Astrocyte of the spinal cord (primary cell): ENCODE measurements at regions not wholly inside any gene's neighbourhood (a gene's known extent, or its start where the extent isn't known, plus 50 kb on each side); places are given as distances from the start of the nearest gene placed in this dataset.
"Not testable (repeated sequence)": the region's sequence is repeated elsewhere in the genome, so short reads cannot be mapped to it uniquely, and the experiment has no call there.

Experiments used
- DNase-seq: peaks from one replicate; pipeline ENCODE4 v3.0.0; 2011; ENCODE audit warnings: low read depth, low spot score
- H3K4me3 ChIP-seq: 2 replicates; pipeline ENCODE4 v1.5.1; 2011; ENCODE audit warnings: low read depth, mild to moderate bottlenecking, low read length, moderate library complexity
- in situ Hi-C: cut with HindIII; loops from 2 replicates; pipeline ENCODE4 v1.10.0; 2017; ENCODE audit warnings: low sequenced_read_pairs
- TF ChIP-seq, protein P1 (sequence below): IDR thresholded peaks from 2 replicates; pipeline ENCODE4 v1.5.1; 2012; ENCODE audit warnings: low read depth, mild to moderate bottlenecking, low read length, inconsistent platforms

GRCh38 chr14:105679959-105680735 lies 153.8 kb downstream of the TMEM121 start:
- DNase-seq, in situ Hi-C loops, H3K4me3 ChIP-seq: not testable (repeated sequence)

GRCh38 chr14:105680736-105681098 lies 154.3 kb downstream of the TMEM121 start:
- in situ Hi-C loops, DNase-seq, H3K4me3 ChIP-seq: not testable (repeated sequence)

GRCh38 chr14:105681606-105682185 lies 155.3 kb downstream of the TMEM121 start:
- H3K4me3 ChIP-seq, DNase-seq, in situ Hi-C loops: not testable (repeated sequence)

- DNase-seq, in situ Hi-C loops, H3K4me3 ChIP-seq: not testable (repeated sequence)
These were observed 156.1 kb downstream of the TMEM121 start for GRCh38 chr14:105682442-105682841.

DNA sequence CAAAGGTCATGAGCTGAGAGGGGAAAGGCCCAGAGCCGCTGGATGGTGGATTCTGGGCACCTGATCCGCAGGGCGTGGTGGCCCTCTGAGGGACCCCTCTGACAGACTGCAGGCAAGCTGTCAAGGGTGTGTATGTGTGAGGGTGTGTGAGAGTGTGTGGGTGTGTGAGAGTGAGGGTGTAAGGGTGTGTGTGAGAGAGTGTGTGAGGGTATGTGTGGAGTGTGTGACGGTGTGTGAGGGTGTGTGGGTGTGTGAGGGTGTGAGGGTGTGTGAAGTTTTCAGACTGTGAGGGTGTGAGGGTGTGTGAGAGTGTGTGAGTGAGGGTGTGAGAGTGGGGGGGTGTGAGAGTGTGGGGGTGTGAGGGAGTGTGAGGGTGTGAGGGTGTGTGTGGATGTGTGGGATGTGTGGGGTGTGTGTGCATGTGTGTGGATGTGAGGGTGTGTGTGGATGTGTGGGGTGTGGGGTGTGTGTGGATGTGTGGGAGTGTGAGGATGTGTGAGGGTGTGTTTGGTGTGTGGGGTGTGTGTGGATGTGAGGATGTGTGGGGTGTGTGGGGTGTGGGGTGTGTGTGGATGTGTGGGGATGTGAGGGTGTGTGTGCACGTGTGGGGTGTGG lies 156.7 kb downstream of the TMEM121 start:
- H3K4me3 ChIP-seq: no peak overlapping the region
- in situ Hi-C loops: no loop called here
- DNase-seq: no peak
- TF ChIP-seq, protein P1, sequence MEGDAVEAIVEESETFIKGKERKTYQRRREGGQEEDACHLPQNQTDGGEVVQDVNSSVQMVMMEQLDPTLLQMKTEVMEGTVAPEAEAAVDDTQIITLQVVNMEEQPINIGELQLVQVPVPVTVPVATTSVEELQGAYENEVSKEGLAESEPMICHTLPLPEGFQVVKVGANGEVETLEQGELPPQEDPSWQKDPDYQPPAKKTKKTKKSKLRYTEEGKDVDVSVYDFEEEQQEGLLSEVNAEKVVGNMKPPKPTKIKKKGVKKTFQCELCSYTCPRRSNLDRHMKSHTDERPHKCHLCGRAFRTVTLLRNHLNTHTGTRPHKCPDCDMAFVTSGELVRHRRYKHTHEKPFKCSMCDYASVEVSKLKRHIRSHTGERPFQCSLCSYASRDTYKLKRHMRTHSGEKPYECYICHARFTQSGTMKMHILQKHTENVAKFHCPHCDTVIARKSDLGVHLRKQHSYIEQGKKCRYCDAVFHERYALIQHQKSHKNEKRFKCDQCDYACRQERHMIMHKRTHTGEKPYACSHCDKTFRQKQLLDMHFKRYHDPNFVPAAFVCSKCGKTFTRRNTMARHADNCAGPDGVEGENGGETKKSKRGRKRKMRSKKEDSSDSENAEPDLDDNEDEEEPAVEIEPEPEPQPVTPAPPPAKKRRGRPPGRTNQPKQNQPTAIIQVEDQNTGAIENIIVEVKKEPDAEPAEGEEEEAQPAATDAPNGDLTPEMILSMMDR: no peak

DNA sequence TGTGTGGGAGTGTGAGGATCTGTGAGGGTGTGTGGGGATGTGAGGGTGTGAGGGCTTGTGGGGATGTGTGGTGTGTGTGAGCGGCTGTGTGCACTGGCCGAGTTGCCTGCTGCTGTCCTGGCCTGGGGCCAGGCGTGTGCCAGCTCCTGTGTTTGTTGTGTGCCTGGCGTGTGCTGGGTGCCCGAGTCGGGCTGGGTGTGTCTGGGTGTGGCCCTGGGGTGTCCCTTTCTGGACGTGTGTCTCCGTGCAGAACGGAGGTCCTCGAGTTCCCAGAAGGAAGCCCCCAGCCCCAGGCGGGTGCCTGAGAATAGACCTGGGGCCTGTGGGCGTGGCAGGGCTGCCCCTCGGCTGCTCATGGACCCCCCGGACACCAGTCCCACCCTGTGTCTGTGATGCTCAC lies 157.7 kb downstream of the TMEM121 start:
- H3K4me3 ChIP-seq, DNase-seq, in situ Hi-C loops: not testable (repeated sequence)

- in situ Hi-C loops, DNase-seq: not testable (repeated sequence)
These were observed 158.2 kb downstream of the TMEM121 start for GRCh38 chr14:105684597-105684996.

DNA sequence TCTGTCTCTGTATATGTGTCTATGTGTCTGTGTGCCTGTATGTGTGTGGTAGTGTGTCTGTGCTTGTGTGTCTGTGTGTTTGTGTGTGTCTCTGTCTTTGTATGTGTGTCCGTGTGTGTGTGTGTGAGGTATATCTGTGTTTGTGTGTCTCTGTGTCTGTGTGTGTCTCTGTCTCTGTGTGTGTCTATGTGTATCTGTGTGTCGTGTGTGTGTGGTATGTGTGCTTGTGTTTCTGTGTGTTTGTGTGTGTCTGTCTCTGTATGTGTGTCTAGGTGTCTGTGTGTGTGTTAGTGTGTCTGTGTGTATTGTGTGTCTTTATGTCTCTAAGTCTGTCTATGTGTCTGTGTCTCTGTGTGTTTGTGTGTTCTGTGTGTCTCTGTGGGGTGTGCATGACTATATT lies 158.6 kb downstream of the TMEM121 start:
- H3K4me3 ChIP-seq: no peak overlapping the region
- in situ Hi-C loops: no loop called here
- no peak for DNase-seq
- TF ChIP-seq, protein P1: no peak

More at GRCh38 chr14:105684597-105684996, 158.2 kb downstream of the TMEM121 start:
- not testable (repeated sequence) for H3K4me3 ChIP-seq

- DNase-seq, in situ Hi-C loops, H3K4me3 ChIP-seq: not testable (repeated sequence)
These were observed 159.2 kb downstream of the TMEM121 start for GRCh38 chr14:105685605-105686004.

DNA sequence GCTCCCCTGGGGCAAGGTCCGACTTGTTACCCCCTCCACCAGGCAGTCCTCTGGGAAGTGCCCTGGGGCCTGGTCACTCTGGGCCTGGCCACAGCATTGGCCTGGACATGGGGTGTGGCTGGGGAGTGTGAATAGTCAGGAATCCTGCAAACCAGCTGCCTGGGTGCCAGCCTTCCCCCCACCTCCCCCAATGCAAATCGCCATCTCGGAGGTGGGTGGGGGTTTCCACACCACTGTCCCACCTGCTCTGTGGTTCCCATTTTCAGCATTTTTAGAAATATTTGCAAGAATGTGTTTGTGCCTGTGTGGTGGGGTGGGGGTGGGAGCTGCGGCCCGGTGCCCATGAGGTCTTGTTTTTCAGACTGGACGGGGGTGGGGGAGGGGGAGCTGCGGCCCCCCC lies 159.7 kb downstream of the TMEM121 start:
- in situ Hi-C loops, H3K4me3 ChIP-seq, DNase-seq: not testable (repeated sequence)

GRCh38 chr14:105686462-105687170 lies 160.2 kb downstream of the TMEM121 start:
- in situ Hi-C loops, H3K4me3 ChIP-seq, DNase-seq: not testable (repeated sequence)

- H3K4me3 ChIP-seq, DNase-seq, in situ Hi-C loops: not testable (repeated sequence)
These were observed 161.0 kb downstream of the TMEM121 start for GRCh38 chr14:105687171-105688022.

DNA sequence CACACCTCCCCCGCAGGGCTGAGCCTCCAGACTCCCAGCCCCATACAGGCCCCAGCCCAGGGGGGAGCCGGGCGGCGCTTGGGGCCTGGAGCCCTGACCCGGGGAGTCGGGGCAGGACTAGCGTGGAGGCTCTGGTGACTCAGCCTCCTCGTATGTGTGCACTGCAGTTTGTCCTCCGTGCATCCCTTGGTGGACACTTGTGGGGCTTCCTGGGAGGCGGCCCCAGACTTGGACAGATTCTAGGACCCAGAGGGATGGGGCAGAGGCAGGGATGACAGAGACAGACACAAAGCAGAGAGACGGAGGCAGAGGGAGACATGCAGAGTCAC lies 161.6 kb downstream of the TMEM121 start:
- DNase-seq, in situ Hi-C loops, H3K4me3 ChIP-seq: not testable (repeated sequence)

- H3K4me3 ChIP-seq, in situ Hi-C loops, DNase-seq: not testable (repeated sequence)
These were observed 162.4 kb downstream of the TMEM121 start for GRCh38 chr14:105688664-105689221.
